Esophagus squamous epithelium (tissue), 5 donors: ENCODE measurements at regions not wholly inside any gene's neighbourhood (a gene's known extent, or its start where the extent isn't known, plus 50 kb on each side); places are given as distances from the start of the nearest gene placed in this dataset.
"Not testable (repeated sequence)": the region's sequence is repeated elsewhere in the genome, so short reads cannot be mapped to it uniquely, and the experiment has no call there.

Experiments
- DNase-seq: peaks from one replicate; lab custom pipeline; 2025; lab: John Stamatoyannopoulos, UW
- H3K27ac ChIP-seq, 4 donors: fragments of 200-600 bp; sonication (generic); one replicate each; pipeline ENCODE4 v1.5.1; 2016 to 2019; ENCODE audit warnings: mild to moderate bottlenecking in 1 of 4
- H3K27me3 ChIP-seq, 4 donors: fragments of 200-600 bp; sonication (generic); 1 replicate in 3 of 4; 2 replicates in 1 of 4; pipeline versions ENCODE4 v1.5.1 to v1.6.0; 2017 to 2021; ENCODE audit warnings: antibody characterized with exemption in 1 of 4
- H3K36me3 ChIP-seq, 3 donors: fragments of 200-600 bp; sonication (generic); one replicate each; pipeline ENCODE4 v1.5.1; 2016 to 2019
- H3K4me1 ChIP-seq, 3 donors: fragments of 200-600 bp; sonication (generic); one replicate each; pipeline ENCODE4 v1.5.1; 2017 to 2019
- H3K4me3 ChIP-seq, 4 donors: fragments of 200-600 bp; sonication (generic); 1 replicate in 3 of 4; 2 replicates in 1 of 4; pipeline ENCODE4 v1.5.1; 2016 to 2019; ENCODE audit warnings: mild to moderate bottlenecking in 2 of 4, moderate library complexity in 1 of 4
- H3K9me3 ChIP-seq, 3 donors: fragments of 200-600 bp; sonication (generic); one replicate each; pipeline ENCODE4 v1.5.1; 2016 to 2019
- CTCF ChIP-seq, 6 experiments: fragments of 450-650 bp in 4 of 6; fragments of 200-600 bp in 2 of 6; sonication (generic) in 2 of 6; IDR thresholded peaks; one replicate each; pipeline ENCODE4 v1.5.1; 2016 to 2019; ENCODE audit warnings: antibody characterized with exemption in 6 of 6, mild to moderate bottlenecking in 4 of 6, moderate library complexity in 4 of 6
- POLR2A ChIP-seq, 4 donors: fragments of 450-650 bp; IDR thresholded peaks; one replicate each; pipeline ENCODE4 v1.6.1; 2017; ENCODE audit warnings: antibody characterized with exemption in 4 of 4, mild to moderate bottlenecking in 4 of 4, moderate library complexity in 3 of 4
- WGBS, 2 donors: methylation state at CpG; one replicate each; pipeline ENCODE4 v1.1.5; 2018; 5-methylcytosine and 5-hydroxymethylcytosine counted together
- intact Hi-C: fragments of 100-400 bp; cut with DNase I; formaldehyde crosslinking; loops from one replicate; pipeline ENCODE4 v1.15.0; 2022
- donor health status: DM: yes; HTN: yes; CAD: no.

- H3K9me3 ChIP-seq = no peaks in the 10 kb centered on the region
- TF ChIP-seq CTCF (IDR thresholded peaks at IDR 0.05) (no peak), POLR2A (IDR thresholded peaks at IDR 0.05) (no peak)
- H3K27me3 ChIP-seq = no peaks in the 10 kb centered on the region
- no peak overlapping the region for H3K4me3 ChIP-seq
- intact Hi-C loops = no loop called here
- 38 to 43% methylated on average over 4 of the region's 4 CpGs for WGBS, 2 donors
- no peak for DNase-seq
- H3K27ac ChIP-seq = no peak overlapping the region
- H3K4me1 ChIP-seq = no peaks in the 10 kb centered on the region
- no peaks in the 10 kb centered on the region for H3K36me3 ChIP-seq
These were observed 129.2 kb downstream of the TBX18 start for GRCh38 chr6:84635081-84635761.

GRCh38 chr6:84633771-84634170 is 130.6 kb downstream of the TBX18 start:
- no peaks in the 10 kb centered on the region for H3K27me3 ChIP-seq
- no peak overlapping the region for H3K27ac ChIP-seq
- 39 to 62% methylated on average over 1 of the region's 1 CpG for WGBS, 2 donors
- intact Hi-C loops = no loop called here
- TF ChIP-seq POLR2A (IDR thresholded peaks at IDR 0.05) (no peak), CTCF (IDR thresholded peaks at IDR 0.05) (no peak)
- no peaks in the 10 kb centered on the region for H3K4me1 ChIP-seq
- H3K36me3 ChIP-seq = no peaks in the 10 kb centered on the region
- no peak overlapping the region for H3K4me3 ChIP-seq
- no peaks in the 10 kb centered on the region for H3K9me3 ChIP-seq
- DNase-seq = no peak

GRCh38 chr6:84626527-84626926 is 137.9 kb downstream of the TBX18 start:
- H3K27me3 ChIP-seq, H3K4me3 ChIP-seq, H3K36me3 ChIP-seq, H3K27ac ChIP-seq, intact Hi-C loops, DNase-seq, H3K4me1 ChIP-seq, H3K9me3 ChIP-seq: not testable (repeated sequence)
- WGBS, 2 donors = 90 to 92% methylated on average over 2 to 7 of the region's 14 CpGs

- no peak for TF ChIP-seq CTCF (IDR thresholded peaks at IDR 0.05)
- no peak for TF ChIP-seq POLR2A (IDR thresholded peaks at IDR 0.05)
- H3K36me3 ChIP-seq = no peaks in the 10 kb centered on the region
- no peaks in the 10 kb centered on the region for H3K4me1 ChIP-seq
- no peak for DNase-seq
- no peak overlapping the region for H3K27ac ChIP-seq
- intact Hi-C loops = no loop called here
- H3K27me3 ChIP-seq = no peaks in the 10 kb centered on the region
- H3K4me3 ChIP-seq = no peak overlapping the region
- H3K9me3 ChIP-seq = peaks cover 0 to 5% (median 0%) of the 10 kb centered on the region in 3 donors
These were observed 138.9 kb downstream of the TBX18 start for GRCh38 chr6:84625506-84625905.

GRCh38 chr6:84623956-84624680 is 140.3 kb downstream of the TBX18 start:
- no peak for DNase-seq
- no peaks in the 10 kb centered on the region for H3K4me1 ChIP-seq
- no peak overlapping the region for H3K4me3 ChIP-seq
- no peaks in the 10 kb centered on the region for H3K27me3 ChIP-seq
- TF ChIP-seq POLR2A (IDR thresholded peaks at IDR 0.05) = no peak
- no peak for TF ChIP-seq CTCF (IDR thresholded peaks at IDR 0.05)
- intact Hi-C loops = no loop called here
- H3K9me3 ChIP-seq = peaks cover 0 to 5% (median 0%) of the 10 kb centered on the region in 3 donors
- no peak overlapping the region for H3K27ac ChIP-seq
- H3K36me3 ChIP-seq = no peaks in the 10 kb centered on the region
- WGBS, 2 donors = 41 to 49% methylated on average over 4 of the region's 4 CpGs
